Common myeloid progenitor, CD34-positive (primary cell): ENCODE measurements at regions not wholly inside any gene's neighbourhood (a gene's known extent, or its start where the extent isn't known, plus 50 kb on each side); places are given as distances from the start of the nearest gene placed in this dataset.
A peak's percentile ranks its signal among the peaks of the same experiment; 100 is the strongest.
"Not testable (repeated sequence)": the region's sequence is repeated elsewhere in the genome, so short reads cannot be mapped to it uniquely, and the experiment has no call there.

Source experiments
- CTCF ChIA-PET: fragments of 350-600 bp; sonication (Branson Sonifier 250); formaldehyde crosslinking; loops from one replicate; lab custom pipeline; 2021; ENCODE audit warnings: antibody characterized with exemption; lab: Charles Lee
- POLR2A ChIA-PET: fragments of 350-600 bp; sonication (Branson Sonifier 250); formaldehyde crosslinking; loops from one replicate; lab custom pipeline; 2021; ENCODE audit warnings: antibody characterized with exemption; lab: Charles Lee
- DNase-seq, 3 donors: peaks; one replicate each; pipeline versions ENCODE4 v3.0.0 to v3.0.0-alpha.2; 2013
- H3K27ac ChIP-seq, 2 experiments: 1 replicate in 1 of 2; 2 replicates in 1 of 2; pipeline ENCODE4 v1.7.0; 2013; ENCODE audit warnings: inconsistent platforms in 2 of 2, low read length in 2 of 2, mild to moderate bottlenecking in 2 of 2, low read depth in 1 of 2, moderate library complexity in 1 of 2; ENCODE audit not compliant: severe bottlenecking in 2 of 2, insufficient read depth in 1 of 2, poor library complexity in 1 of 2
- H3K27me3 ChIP-seq, 5 experiments: replicated peaks in 2 of 5; 1 replicate in 3 of 5; 2 replicates in 2 of 5; pipeline versions ENCODE4 v1.6.1 to v1.7.0; 2013; ENCODE audit warnings: low read length in 4 of 5, mild to moderate bottlenecking in 2 of 5, moderate library complexity in 2 of 5, inconsistent platforms in 1 of 5; ENCODE audit not compliant: insufficient read depth in 5 of 5, control insufficient read depth in 4 of 5
- H3K36me3 ChIP-seq, 4 experiments: 1 replicate in 2 of 4; 2 replicates in 2 of 4; pipeline versions ENCODE4 v1.6.1 to v1.7.0; 2013; ENCODE audit warnings: low read length in 3 of 4, control low read depth in 1 of 4, mild to moderate bottlenecking in 1 of 4; ENCODE audit not compliant: control insufficient read depth in 4 of 4, insufficient read depth in 4 of 4
- H3K4me1 ChIP-seq, 4 experiments: 1 replicate in 3 of 4; 2 replicates in 1 of 4; pipeline versions ENCODE4 v1.6.1 to v1.7.1; 2013; ENCODE audit warnings: low read length in 3 of 4, mild to moderate bottlenecking in 3 of 4, control low read depth in 1 of 4, inconsistent platforms in 1 of 4, moderate library complexity in 1 of 4; ENCODE audit not compliant: control insufficient read depth in 4 of 4, insufficient read depth in 4 of 4; ENCODE audit errors: control extremely low read depth in 1 of 4
- H3K4me3 ChIP-seq, 7 experiments: 1 replicate in 4 of 7; 2 replicates in 3 of 7; pipeline versions ENCODE4 v1.5.1 to v1.7.0; 2013; ENCODE audit warnings: mild to moderate bottlenecking in 7 of 7, low read length in 6 of 7, moderate library complexity in 6 of 7, inconsistent platforms in 2 of 7, low read depth in 2 of 7, control low read depth in 1 of 7; ENCODE audit not compliant: insufficient read depth in 4 of 7, control insufficient read depth in 1 of 7; ENCODE audit errors: extremely low read depth in 1 of 7
- H3K9me3 ChIP-seq, 5 experiments: 1 replicate in 4 of 5; 2 replicates in 1 of 5; pipeline versions ENCODE4 v1.6.1 to v1.7.1; 2013; ENCODE audit warnings: low read length in 4 of 5, mild to moderate bottlenecking in 2 of 5, inconsistent platforms in 1 of 5, low read depth in 1 of 5, moderate library complexity in 1 of 5; ENCODE audit not compliant: control insufficient read depth in 4 of 5, insufficient read depth in 2 of 5; ENCODE audit errors: control extremely low read depth in 1 of 5
- WGBS: methylation state at CpG from one replicate; pipeline ENCODE4 v1.1.5; 2013; ENCODE audit not compliant: insufficient coverage; 5-methylcytosine and 5-hydroxymethylcytosine counted together

GRCh38 chr5:89827960-89828359 lies 581.6 kb downstream of the CETN3 start:
- POLR2A ChIA-PET, result no interaction called here
- Histone ChIP-seq H3K27ac (no peak overlapping the region), H3K27me3 (no peaks in the 10 kb centered on the region), H3K4me3 (no peak overlapping the region), H3K36me3 (no peaks in the 10 kb centered on the region), H3K9me3 (no peaks in the 10 kb centered on the region), H3K4me1 (no peaks in the 10 kb centered on the region)
- WGBS, result 92% methylated on average over 4 of the region's 6 CpGs
- CTCF ChIA-PET, result no interaction called here
- DNase-seq, result no peak

- H3K4me3 ChIP-seq, result no peak overlapping the region
- no peaks in the 10 kb centered on the region for H3K9me3 ChIP-seq
- H3K27ac ChIP-seq, result no peak overlapping the region
- WGBS, result 93% methylated on average over 14 of the region's 14 CpGs
- DNase-seq, result no peak
- ChIA-PET POLR2A (no interaction called here), CTCF (no interaction called here)
- H3K36me3 ChIP-seq, result no peaks in the 10 kb centered on the region
- H3K27me3 ChIP-seq, result no peaks in the 10 kb centered on the region
- no peaks in the 10 kb centered on the region for H3K4me1 ChIP-seq
These were observed 582.2 kb downstream of the CETN3 start for GRCh38 chr5:89827359-89827758.

GRCh38 chr5:89826938-89827337 lies 582.6 kb downstream of the CETN3 start:
- Histone ChIP-seq H3K27ac (no peak overlapping the region), H3K4me1 (no peaks in the 10 kb centered on the region), H3K36me3 (no peaks in the 10 kb centered on the region), H3K4me3 (no peak overlapping the region), H3K9me3 (no peaks in the 10 kb centered on the region), H3K27me3 (no peaks in the 10 kb centered on the region)
- DNase-seq, result peak in 1 of 3 donors; percentile 1
- 58% methylated on average over 6 of the region's 8 CpGs for WGBS
- ChIA-PET CTCF (no interaction called here), POLR2A (no interaction called here)

- POLR2A ChIA-PET, result no interaction called here
- no peaks in the 10 kb centered on the region for H3K36me3 ChIP-seq
- H3K4me3 ChIP-seq, result no peak overlapping the region
- H3K27ac ChIP-seq, result no peak overlapping the region
- no peaks in the 10 kb centered on the region for H3K9me3 ChIP-seq
- H3K4me1 ChIP-seq, result no peaks in the 10 kb centered on the region
- no peak for DNase-seq
- no peaks in the 10 kb centered on the region for H3K27me3 ChIP-seq
- WGBS, result no CpG with 5 or more reads among the region's 2 CpGs
- CTCF ChIA-PET, result no interaction called here
These were observed 586.5 kb downstream of the CETN3 start for GRCh38 chr5:89823046-89823445.

- WGBS, result no CpG with 5 or more reads among the region's 4 CpGs
- Histone ChIP-seq H3K9me3 (no peaks in the 10 kb centered on the region), H3K27me3 (no peaks in the 10 kb centered on the region), H3K4me3 (no peak overlapping the region), H3K36me3 (no peaks in the 10 kb centered on the region), H3K27ac (no peak overlapping the region), H3K4me1 (no peaks in the 10 kb centered on the region)
- ChIA-PET POLR2A (no interaction called here), CTCF (no interaction called here)
- DNase-seq, result no peak
These were observed 591.7 kb downstream of the CETN3 start for GRCh38 chr5:89817841-89818240.

- Histone ChIP-seq H3K4me3 (no peak overlapping the region), H3K27ac (no peak overlapping the region), H3K36me3 (no peaks in the 10 kb centered on the region), H3K9me3 (peaks cover 0 to 1% (median 0%) of the 10 kb centered on the region in 5 experiments), H3K27me3 (no peaks in the 10 kb centered on the region), H3K4me1 (no peaks in the 10 kb centered on the region)
- ChIA-PET CTCF (no interaction called here), POLR2A (no interaction called here)
- DNase-seq, result no peak
- 100% methylated on average over 1 of the region's 2 CpGs for WGBS
These were observed 593.5 kb downstream of the CETN3 start for GRCh38 chr5:89816038-89816437.

- POLR2A ChIA-PET, H3K27ac ChIP-seq, DNase-seq, H3K27me3 ChIP-seq, H3K4me1 ChIP-seq, H3K9me3 ChIP-seq, H3K36me3 ChIP-seq, H3K4me3 ChIP-seq, CTCF ChIA-PET: not testable (repeated sequence)
- 100% methylated on average over 5 of the region's 5 CpGs for WGBS
These were observed 608.8 kb downstream of the CETN3 start for GRCh38 chr5:89800735-89801134.
